Gastroesophageal sphincter (tissue), 3 donors: ENCODE measurements at regions not wholly inside any gene's neighbourhood (a gene's known extent, or its start where the extent isn't known, plus 50 kb on each side); places are given as distances from the start of the nearest gene placed in this dataset.

Experiments used
- CTCF ChIP-seq, 4 experiments: fragments of 200-600 bp in 2 of 4; fragments of 450-650 bp in 2 of 4; sonication (generic) in 1 of 4; IDR thresholded peaks; one replicate each; pipeline ENCODE4 v1.5.1; 2017 to 2019; ENCODE audit warnings: antibody characterized with exemption in 4 of 4, mild to moderate bottlenecking in 2 of 4, moderate library complexity in 2 of 4
- POLR2A ChIP-seq, 2 donors: fragments of 450-650 bp; IDR thresholded peaks; one replicate each; pipeline ENCODE4 v1.6.1; 2017; ENCODE audit warnings: antibody characterized with exemption in 2 of 2, mild to moderate bottlenecking in 2 of 2, moderate library complexity in 1 of 2

GRCh38 chr16:6484081-6484480 is 848.6 kb upstream of the RBFOX1 start:
- TF ChIP-seq CTCF (IDR thresholded peaks at IDR 0.05) = no peak
- no peak for TF ChIP-seq POLR2A (IDR thresholded peaks at IDR 0.05)
